WTC11 (cell line): ENCODE measurements at regions not wholly inside any gene's neighbourhood (a gene's known extent, or its start where the extent isn't known, plus 50 kb on each side); places are given as distances from the start of the nearest gene placed in this dataset.

Source experiments
- ATAC-seq: fragments of 200-7000 bp; cut with Tn5 transposase; 2 replicates; pipeline ENCODE4 v1.10.0; 2021; ENCODE audit warnings: mild to moderate bottlenecking, moderate library complexity
- CTCF ChIA-PET: fragments of 300-600 bp; sonication (Branson Sonifier 250); formaldehyde crosslinking; loops from one replicate; lab custom pipeline; 2021; ENCODE audit warnings: antibody characterized with exemption; lab: Charles Lee
- POLR2A ChIA-PET: fragments of 350-600 bp; sonication (Branson Sonifier 250); formaldehyde crosslinking; loops from one replicate; lab custom pipeline; 2021; ENCODE audit warnings: antibody characterized with exemption; lab: Charles Lee
- DNase-seq: peaks from one replicate; pipeline ENCODE4 v3.0.0; 2021; ENCODE audit warnings: low spot score
- H3K27ac Mint-ChIP-seq: 2 replicates; pipeline ENCODE4 v1.8.0; 2021; ENCODE audit warnings: mixed read lengths
- H3K27me3 Mint-ChIP-seq: 2 replicates; pipeline ENCODE4 v1.8.0; 2021; ENCODE audit warnings: low read depth, mild to moderate bottlenecking, moderate library complexity, mixed read lengths
- H3K36me3 Mint-ChIP-seq: 2 replicates; pipeline ENCODE4 v1.8.0; 2021; ENCODE audit warnings: mixed read lengths
- H3K4me1 Mint-ChIP-seq: 2 replicates; pipeline ENCODE4 v1.8.0; 2022; ENCODE audit warnings: mixed read lengths
- H3K4me3 Mint-ChIP-seq: 2 replicates; pipeline ENCODE4 v1.8.0; 2021; ENCODE audit warnings: mild to moderate bottlenecking, moderate library complexity, mixed read lengths
- H3K9me3 Mint-ChIP-seq: 2 replicates; pipeline ENCODE4 v1.8.0; 2021; ENCODE audit warnings: mixed read lengths
- E2F1 ChIP-seq: sonication (generic); formaldehyde crosslinking; IDR thresholded peaks from 2 replicates; pipeline ENCODE4 v1.8.0; 2022; ENCODE audit warnings: mild to moderate bottlenecking, missing genetic modification reagents
- EMX1 ChIP-seq: fragments of 250-450 bp; sonication (Bioruptor Pico); IDR thresholded peaks from 2 replicates; pipeline ENCODE4 v1.8.0; 2021; ENCODE audit warnings: mild to moderate bottlenecking
- FOXJ3 ChIP-seq: sonication (generic); formaldehyde crosslinking; IDR thresholded peaks from 2 replicates; pipeline ENCODE4 v1.9.0; 2021; ENCODE audit warnings: missing genetic modification reagents, mild to moderate bottlenecking, borderline replicate concordance
- FOXP4 ChIP-seq: sonication (generic); formaldehyde crosslinking; IDR thresholded peaks from 2 replicates; pipeline ENCODE4 v1.8.0; 2022; ENCODE audit warnings: mild to moderate bottlenecking, missing genetic modification reagents
- JUN ChIP-seq: sonication (generic); formaldehyde crosslinking; IDR thresholded peaks from 2 replicates; pipeline ENCODE4 v1.8.0; 2023; ENCODE audit warnings: mild to moderate bottlenecking, missing genetic modification reagents
- NFATC4 ChIP-seq: fragments of 250-450 bp; sonication (Bioruptor Pico); IDR thresholded peaks from 2 replicates; pipeline ENCODE4 v1.9.0; 2021; ENCODE audit warnings: mild to moderate bottlenecking
- NR3C1 ChIP-seq: sonication (generic); formaldehyde crosslinking; conservative IDR thresholded peaks from 2 replicates; pipeline ENCODE4 v1.8.1; 2023; ENCODE audit warnings: low read depth, mild to moderate bottlenecking, missing genetic modification reagents
- OVOL2 ChIP-seq: fragments of 250-450 bp; sonication (Bioruptor Pico); IDR thresholded peaks from 2 replicates; pipeline ENCODE4 v1.9.0; 2021; ENCODE audit warnings: mild to moderate bottlenecking, borderline replicate concordance
- SOX15 ChIP-seq: fragments of 250-450 bp; sonication (Bioruptor Pico); IDR thresholded peaks from 2 replicates; pipeline ENCODE4 v1.9.0; 2021; ENCODE audit warnings: mild to moderate bottlenecking
- SP1 ChIP-seq: sonication (generic); formaldehyde crosslinking; conservative IDR thresholded peaks from 2 replicates; pipeline ENCODE4 v1.8.1; 2022; ENCODE audit warnings: missing genetic modification reagents
- ZBTB21 ChIP-seq: sonication (generic); formaldehyde crosslinking; IDR thresholded peaks from 2 replicates; pipeline ENCODE4 v1.8.1; 2023; ENCODE audit warnings: mild to moderate bottlenecking, missing genetic modification reagents, borderline replicate concordance
- ZNF121 ChIP-seq: sonication (generic); formaldehyde crosslinking; IDR thresholded peaks from 2 replicates; pipeline ENCODE4 v1.8.0; 2023; ENCODE audit warnings: missing genetic modification reagents
- ZNF219 ChIP-seq: sonication (generic); formaldehyde crosslinking; IDR thresholded peaks from 2 replicates; pipeline ENCODE4 v1.8.0; 2023; ENCODE audit warnings: missing genetic modification reagents, mild to moderate bottlenecking, borderline replicate concordance
- ZNF281 ChIP-seq: sonication (generic); formaldehyde crosslinking; IDR thresholded peaks from 2 replicates; pipeline ENCODE4 v1.8.0; 2023; ENCODE audit warnings: mild to moderate bottlenecking, missing genetic modification reagents
- ZNF317 ChIP-seq: sonication (generic); formaldehyde crosslinking; IDR thresholded peaks from 2 replicates; pipeline ENCODE4 v1.8.1; 2023; ENCODE audit warnings: low read depth, mild to moderate bottlenecking, moderate library complexity, missing genetic modification reagents, borderline replicate concordance
- ZNF396 ChIP-seq: fragments of 250-450 bp; sonication (Bioruptor Pico); IDR thresholded peaks from 2 replicates; pipeline ENCODE4 v1.8.0; 2021; ENCODE audit warnings: mild to moderate bottlenecking, moderate library complexity, borderline replicate concordance
- TF ChIP-seq, protein P1 (sequence below): sonication (generic); formaldehyde crosslinking; conservative IDR thresholded peaks from 2 replicates; pipeline ENCODE4 v1.8.1; 2023; ENCODE audit warnings: mild to moderate bottlenecking, low read depth, missing genetic modification reagents, moderate library complexity
- TF ChIP-seq, protein P2 (sequence below): sonication (generic); formaldehyde crosslinking; IDR thresholded peaks from 2 replicates; pipeline ENCODE4 v1.8.0; 2022; ENCODE audit warnings: mild to moderate bottlenecking, missing genetic modification reagents
- TF ChIP-seq, protein P3 (sequence below): sonication (generic); formaldehyde crosslinking; IDR thresholded peaks from 2 replicates; pipeline ENCODE4 v1.8.0; 2022; ENCODE audit warnings: mild to moderate bottlenecking, missing genetic modification reagents
- TF ChIP-seq, protein P4 (sequence below): sonication (generic); formaldehyde crosslinking; IDR thresholded peaks from 2 replicates; pipeline ENCODE4 v1.8.1; 2022; ENCODE audit warnings: low read depth, mild to moderate bottlenecking, moderate library complexity, missing genetic modification reagents, borderline replicate concordance

GRCh38 chr2:149806651-149807050 lies 219.1 kb upstream of the MMADHC start:
- H3K27ac Mint-ChIP-seq = no peak overlapping the region
- peaks cover 14% of the 10 kb centered on the region for H3K4me1 Mint-ChIP-seq
- H3K27me3 Mint-ChIP-seq = no peaks in the 10 kb centered on the region
- TF ChIP-seq FOXP4 (CRISPR knock-in tag) (no peak), ZNF281 (no peak), SP1 (CRISPR knock-in tag) (no peak), ZNF121 (CRISPR knock-in tag) (no peak), SOX15 (CRISPR knock-in tag) (no peak), OVOL2 (CRISPR knock-in tag) (no peak), ZNF396 (CRISPR knock-in tag) (no peak), ZNF219 (CRISPR knock-in tag) (no peak)
- TF ChIP-seq, protein P1, sequence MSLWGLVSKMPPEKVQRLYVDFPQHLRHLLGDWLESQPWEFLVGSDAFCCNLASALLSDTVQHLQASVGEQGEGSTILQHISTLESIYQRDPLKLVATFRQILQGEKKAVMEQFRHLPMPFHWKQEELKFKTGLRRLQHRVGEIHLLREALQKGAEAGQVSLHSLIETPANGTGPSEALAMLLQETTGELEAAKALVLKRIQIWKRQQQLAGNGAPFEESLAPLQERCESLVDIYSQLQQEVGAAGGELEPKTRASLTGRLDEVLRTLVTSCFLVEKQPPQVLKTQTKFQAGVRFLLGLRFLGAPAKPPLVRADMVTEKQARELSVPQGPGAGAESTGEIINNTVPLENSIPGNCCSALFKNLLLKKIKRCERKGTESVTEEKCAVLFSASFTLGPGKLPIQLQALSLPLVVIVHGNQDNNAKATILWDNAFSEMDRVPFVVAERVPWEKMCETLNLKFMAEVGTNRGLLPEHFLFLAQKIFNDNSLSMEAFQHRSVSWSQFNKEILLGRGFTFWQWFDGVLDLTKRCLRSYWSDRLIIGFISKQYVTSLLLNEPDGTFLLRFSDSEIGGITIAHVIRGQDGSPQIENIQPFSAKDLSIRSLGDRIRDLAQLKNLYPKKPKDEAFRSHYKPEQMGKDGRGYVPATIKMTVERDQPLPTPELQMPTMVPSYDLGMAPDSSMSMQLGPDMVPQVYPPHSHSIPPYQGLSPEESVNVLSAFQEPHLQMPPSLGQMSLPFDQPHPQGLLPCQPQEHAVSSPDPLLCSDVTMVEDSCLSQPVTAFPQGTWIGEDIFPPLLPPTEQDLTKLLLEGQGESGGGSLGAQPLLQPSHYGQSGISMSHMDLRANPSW = no peak
- H3K4me3 Mint-ChIP-seq = no peak overlapping the region
- POLR2A ChIA-PET = no interaction called here
- H3K36me3 Mint-ChIP-seq = no peaks in the 10 kb centered on the region
- ATAC-seq = no peak
- no peak for DNase-seq
- H3K9me3 Mint-ChIP-seq = peaks cover 10% of the 10 kb centered on the region
- CTCF ChIA-PET = no interaction called here

DNA sequence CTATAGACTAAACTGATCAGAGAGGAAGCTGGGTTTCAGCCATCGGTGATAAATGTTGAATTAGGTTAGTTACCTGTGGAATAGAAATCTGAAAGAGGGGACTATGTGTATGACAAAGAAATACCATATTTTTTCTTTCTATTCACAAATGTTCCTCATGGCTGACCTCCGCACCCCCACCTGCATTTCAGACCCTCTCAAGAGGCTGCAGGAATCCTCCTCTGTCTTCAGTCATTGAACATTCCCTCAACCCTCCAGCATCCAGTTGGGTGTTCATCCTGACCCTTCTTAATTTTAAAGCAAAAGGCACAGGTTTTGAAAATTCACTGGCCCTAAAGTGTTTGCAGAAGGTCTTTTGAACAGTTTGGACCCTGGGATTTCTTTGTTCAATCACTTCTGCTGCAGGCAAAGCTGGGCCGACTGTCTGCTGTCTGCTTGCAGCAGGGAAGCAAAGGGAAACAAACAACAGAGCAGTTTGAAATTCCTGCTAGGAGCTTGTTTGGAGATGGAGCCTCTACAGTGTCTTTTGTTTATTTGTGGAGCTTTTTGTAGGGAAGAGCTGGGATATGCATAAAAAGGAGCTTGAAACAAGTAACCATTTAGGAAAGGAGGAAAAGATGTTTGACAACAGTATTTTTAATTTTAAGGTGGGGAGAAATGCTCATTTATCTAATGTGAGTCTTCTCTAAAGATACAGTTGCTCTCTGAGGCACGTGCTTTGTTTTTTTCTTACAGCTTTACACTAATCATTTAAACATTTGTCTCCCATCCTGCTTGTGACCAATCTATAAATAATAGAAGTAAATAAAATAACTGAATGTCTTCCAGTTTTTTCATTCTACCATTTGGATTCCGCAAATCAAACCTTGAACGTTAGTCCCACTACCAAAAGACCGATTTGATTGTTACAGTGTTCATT lies 213.3 kb upstream of the MMADHC start:
- Mint-ChIP-seq H3K9me3 (peaks cover 20% of the 10 kb centered on the region), H3K4me3 (no peak overlapping the region), H3K27me3 (no peaks in the 10 kb centered on the region), H3K4me1 (peaks cover 29% of the 10 kb centered on the region), H3K27ac (peak overlapping the region; percentile 76), H3K36me3 (peaks cover 8% of the 10 kb centered on the region)
- DNase-seq = no peak
- ChIA-PET CTCF (no interaction called here), POLR2A (no interaction called here)
- ATAC-seq = peak; percentile 89
- TF ChIP-seq EMX1 (CRISPR knock-in tag) (no peak), ZNF317 (peak; percentile 80; the same call in 1 of the 2 replicates)

DNA sequence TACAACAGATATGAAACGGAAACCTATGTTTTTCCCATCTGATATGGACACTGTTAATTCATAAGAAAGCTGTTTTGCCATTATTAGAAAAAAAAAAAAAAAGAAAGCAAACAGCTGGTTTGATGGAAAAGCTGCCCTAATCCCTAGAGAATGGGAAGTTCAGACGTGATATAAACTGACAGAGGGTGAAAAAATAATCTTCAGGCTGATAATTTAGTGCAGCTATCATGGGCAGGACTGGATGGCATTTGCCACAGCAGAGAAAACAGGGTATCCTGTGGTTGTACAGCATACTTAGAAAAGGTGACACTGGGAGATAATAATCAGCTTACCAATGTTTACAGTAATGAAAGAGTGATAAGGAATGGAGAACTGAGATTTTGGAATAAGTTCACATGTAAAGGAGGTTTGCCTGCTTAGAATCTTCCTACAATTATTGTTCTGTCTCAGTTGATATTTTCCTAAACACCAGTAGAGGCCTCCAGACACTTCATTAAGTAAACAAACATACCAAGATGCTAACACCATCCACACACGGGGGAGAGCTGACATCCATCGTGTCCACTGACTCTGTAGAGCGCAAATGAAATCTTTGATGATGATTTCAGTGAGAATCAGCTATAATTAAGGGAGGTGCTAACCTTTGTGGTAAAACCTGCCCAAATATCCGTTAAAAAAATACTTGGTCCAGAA lies 211.6 kb upstream of the MMADHC start:
- POLR2A ChIA-PET = no interaction called here
- Mint-ChIP-seq H3K4me1 (peaks cover 21% of the 10 kb centered on the region), H3K36me3 (peaks cover 18% of the 10 kb centered on the region), H3K27me3 (no peaks in the 10 kb centered on the region), H3K9me3 (peaks cover 29% of the 10 kb centered on the region), H3K4me3 (no peak overlapping the region), H3K27ac (no peak overlapping the region)
- DNase-seq (no peak), ATAC-seq (0 out of 2 replicates have a peak, but pooled peaks have one; percentile 24)
- CTCF ChIA-PET = no interaction called here
- TF ChIP-seq NR3C1 (no peak), ZBTB21 (CRISPR knock-in tag) (no peak), E2F1 (no peak), SOX15 (CRISPR knock-in tag) (no peak), NFATC4 (CRISPR knock-in tag) (no peak), JUN (CRISPR knock-in tag) (no peak), FOXJ3 (no peak)
- TF ChIP-seq, protein P2, sequence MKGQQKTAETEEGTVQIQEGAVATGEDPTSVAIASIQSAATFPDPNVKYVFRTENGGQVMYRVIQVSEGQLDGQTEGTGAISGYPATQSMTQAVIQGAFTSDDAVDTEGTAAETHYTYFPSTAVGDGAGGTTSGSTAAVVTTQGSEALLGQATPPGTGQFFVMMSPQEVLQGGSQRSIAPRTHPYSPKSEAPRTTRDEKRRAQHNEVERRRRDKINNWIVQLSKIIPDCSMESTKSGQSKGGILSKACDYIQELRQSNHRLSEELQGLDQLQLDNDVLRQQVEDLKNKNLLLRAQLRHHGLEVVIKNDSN (CRISPR knock-in tag) = no peak
- TF ChIP-seq, protein P3, sequence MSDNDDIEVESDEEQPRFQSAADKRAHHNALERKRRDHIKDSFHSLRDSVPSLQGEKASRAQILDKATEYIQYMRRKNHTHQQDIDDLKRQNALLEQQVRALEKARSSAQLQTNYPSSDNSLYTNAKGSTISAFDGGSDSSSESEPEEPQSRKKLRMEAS = no peak
- TF ChIP-seq, protein P4, sequence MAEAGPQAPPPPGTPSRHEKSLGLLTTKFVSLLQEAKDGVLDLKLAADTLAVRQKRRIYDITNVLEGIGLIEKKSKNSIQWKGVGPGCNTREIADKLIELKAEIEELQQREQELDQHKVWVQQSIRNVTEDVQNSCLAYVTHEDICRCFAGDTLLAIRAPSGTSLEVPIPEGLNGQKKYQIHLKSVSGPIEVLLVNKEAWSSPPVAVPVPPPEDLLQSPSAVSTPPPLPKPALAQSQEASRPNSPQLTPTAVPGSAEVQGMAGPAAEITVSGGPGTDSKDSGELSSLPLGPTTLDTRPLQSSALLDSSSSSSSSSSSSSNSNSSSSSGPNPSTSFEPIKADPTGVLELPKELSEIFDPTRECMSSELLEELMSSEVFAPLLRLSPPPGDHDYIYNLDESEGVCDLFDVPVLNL (CRISPR knock-in tag) = no peak
